GM23338 (cell line): ENCODE measurements at regions not wholly inside any gene's neighbourhood (a gene's known extent, or its start where the extent isn't known, plus 50 kb on each side); places are given as distances from the start of the nearest gene placed in this dataset.

Source experiments
- ATAC-seq: fragments of 200-7000 bp; cut with Tn5 transposase; 3 replicates; pipeline ENCODE4 v1.9.1; 2020
- DNase-seq: peaks from one replicate; pipeline ENCODE4 v3.0.0-alpha.2; 2015; ENCODE audit warnings: low spot score
- H2AFZ ChIP-seq: fragments of 200-600 bp; sonication (generic); 2 replicates; pipeline ENCODE4 v1.8.0; 2016; ENCODE audit warnings: antibody characterized with exemption, mild to moderate bottlenecking, moderate library complexity
- H3F3A ChIP-seq: fragments of 200-600 bp; sonication (generic); replicated peaks from 2 replicates; pipeline ENCODE4 v1.8.0; 2017; ENCODE audit warnings: antibody characterized with exemption, mixed run types, low read depth
- H3K27ac ChIP-seq: fragments of 200-600 bp; sonication (generic); 2 replicates; pipeline ENCODE4 v1.6.1; 2016; ENCODE audit warnings: low read depth
- H3K27me3 ChIP-seq: fragments of 200-600 bp; sonication (generic); 2 replicates; pipeline ENCODE4 v1.8.0; 2016; ENCODE audit warnings: mild to moderate bottlenecking, mixed run types, moderate library complexity; ENCODE audit not compliant: insufficient read depth
- H3K36me3 ChIP-seq: fragments of 200-600 bp; sonication (generic); 2 replicates; pipeline ENCODE4 v1.8.0; 2016; ENCODE audit warnings: mild to moderate bottlenecking; ENCODE audit not compliant: insufficient read depth
- H3K4me1 ChIP-seq: fragments of 200-600 bp; sonication (generic); 2 replicates; pipeline ENCODE4 v1.8.0; 2016; ENCODE audit warnings: mild to moderate bottlenecking, moderate library complexity; ENCODE audit not compliant: insufficient read depth
- H3K4me2 ChIP-seq: fragments of 200-600 bp; sonication (generic); 2 replicates; pipeline ENCODE4 v1.7.1; 2017; ENCODE audit warnings: mixed run types
- H3K4me3 ChIP-seq: fragments of 200-600 bp; sonication (generic); 2 replicates; pipeline ENCODE4 v1.6.1; 2016; ENCODE audit warnings: mixed run types
- H3K79me2 ChIP-seq: fragments of 200-600 bp; sonication (generic); replicated peaks from 2 replicates; pipeline ENCODE4 v1.8.0; 2017; ENCODE audit warnings: mild to moderate bottlenecking; ENCODE audit not compliant: insufficient read depth
- H3K9me2 ChIP-seq: fragments of 200-600 bp; sonication (generic); 2 replicates; pipeline ENCODE4 v1.8.0; 2017; ENCODE audit not compliant: insufficient read depth
- H4K20me1 ChIP-seq: fragments of 200-600 bp; sonication (generic); replicated peaks from 2 replicates; pipeline ENCODE4 v1.8.0; 2017; ENCODE audit warnings: mild to moderate bottlenecking; ENCODE audit not compliant: insufficient read depth
- H3K27ac Mint-ChIP-seq: 2 replicates; pipeline ENCODE4 v1.8.0; 2020; ENCODE audit warnings: inconsistent platforms, mild to moderate bottlenecking, moderate library complexity, mixed read lengths
- H3K27me3 Mint-ChIP-seq: 3 replicates; pipeline ENCODE4 v1.8.0; 2022; ENCODE audit warnings: low read depth, mild to moderate bottlenecking, moderate library complexity, mixed read lengths, inconsistent platforms; ENCODE audit not compliant: insufficient read depth, poor library complexity
- H3K36me3 Mint-ChIP-seq: 3 replicates; pipeline ENCODE4 v1.8.0; 2021; ENCODE audit warnings: low read depth, mild to moderate bottlenecking, inconsistent platforms, moderate library complexity, mixed read lengths
- H3K4me1 Mint-ChIP-seq: 3 replicates; pipeline ENCODE4 v1.8.0; 2020; ENCODE audit warnings: mild to moderate bottlenecking, inconsistent platforms, mixed read lengths
- H3K4me3 Mint-ChIP-seq: 3 replicates; pipeline ENCODE4 v1.8.0; 2021; ENCODE audit warnings: moderate library complexity, mild to moderate bottlenecking, inconsistent platforms, mixed read lengths
- H3K9me3 Mint-ChIP-seq: 3 replicates; pipeline ENCODE4 v1.8.0; 2020; ENCODE audit warnings: moderate library complexity, mild to moderate bottlenecking, inconsistent platforms, mixed read lengths
- CREB1 ChIP-seq: fragments of 250-450 bp; sonication (Bioruptor Pico); IDR thresholded peaks from 2 replicates; pipeline ENCODE4 v1.5.0; 2020; ENCODE audit warnings: low read depth, mild to moderate bottlenecking, moderate library complexity
- ETS1 ChIP-seq: IDR thresholded peaks from 2 replicates; pipeline ENCODE4 v1.6.1; 2016; ENCODE audit warnings: antibody characterized with exemption
- EZH2phosphoT487 ChIP-seq: fragments of 200-600 bp; sonication (generic); IDR thresholded peaks from one replicate; pipeline ENCODE4 v1.8.1; 2018; ENCODE audit warnings: antibody characterized with exemption; ENCODE audit not compliant: unreplicated experiment
- JUNB ChIP-seq: IDR thresholded peaks from one replicate; pipeline ENCODE4 v1.6.1; 2016; ENCODE audit warnings: antibody characterized with exemption; ENCODE audit not compliant: unreplicated experiment
- NANOG ChIP-seq: IDR thresholded peaks from 2 replicates; pipeline ENCODE4 v1.6.1; 2016; ENCODE audit warnings: antibody characterized with exemption, borderline replicate concordance
- POLR2AphosphoS5 ChIP-seq: IDR thresholded peaks from 2 replicates; pipeline ENCODE4 v1.6.1; 2016; ENCODE audit warnings: antibody characterized with exemption, low read depth
- STAT1 ChIP-seq: IDR thresholded peaks from one replicate; pipeline ENCODE4 v1.6.1; 2016; ENCODE audit warnings: antibody characterized with exemption; ENCODE audit not compliant: unreplicated experiment
- ZNF114 ChIP-seq: fragments of 250-450 bp; sonication (Bioruptor Pico); IDR thresholded peaks from 2 replicates; pipeline ENCODE4 v1.5.0; 2020; ENCODE audit warnings: mild to moderate bottlenecking, moderate library complexity
- TF ChIP-seq, protein P1 (sequence below): IDR thresholded peaks from one replicate; pipeline ENCODE4 v1.6.1; 2018; ENCODE audit warnings: antibody characterized with exemption; ENCODE audit not compliant: unreplicated experiment
- TF ChIP-seq, protein P2 (sequence below): fragments of 250-450 bp; sonication (Bioruptor Pico); IDR thresholded peaks from 2 replicates; pipeline ENCODE4 v1.5.0; 2020; ENCODE audit warnings: mild to moderate bottlenecking, moderate library complexity

GRCh38 chr3:186483611-186484340, 60.4 kb downstream of the CRYGS start (continued):
- TF ChIP-seq, protein P1, sequence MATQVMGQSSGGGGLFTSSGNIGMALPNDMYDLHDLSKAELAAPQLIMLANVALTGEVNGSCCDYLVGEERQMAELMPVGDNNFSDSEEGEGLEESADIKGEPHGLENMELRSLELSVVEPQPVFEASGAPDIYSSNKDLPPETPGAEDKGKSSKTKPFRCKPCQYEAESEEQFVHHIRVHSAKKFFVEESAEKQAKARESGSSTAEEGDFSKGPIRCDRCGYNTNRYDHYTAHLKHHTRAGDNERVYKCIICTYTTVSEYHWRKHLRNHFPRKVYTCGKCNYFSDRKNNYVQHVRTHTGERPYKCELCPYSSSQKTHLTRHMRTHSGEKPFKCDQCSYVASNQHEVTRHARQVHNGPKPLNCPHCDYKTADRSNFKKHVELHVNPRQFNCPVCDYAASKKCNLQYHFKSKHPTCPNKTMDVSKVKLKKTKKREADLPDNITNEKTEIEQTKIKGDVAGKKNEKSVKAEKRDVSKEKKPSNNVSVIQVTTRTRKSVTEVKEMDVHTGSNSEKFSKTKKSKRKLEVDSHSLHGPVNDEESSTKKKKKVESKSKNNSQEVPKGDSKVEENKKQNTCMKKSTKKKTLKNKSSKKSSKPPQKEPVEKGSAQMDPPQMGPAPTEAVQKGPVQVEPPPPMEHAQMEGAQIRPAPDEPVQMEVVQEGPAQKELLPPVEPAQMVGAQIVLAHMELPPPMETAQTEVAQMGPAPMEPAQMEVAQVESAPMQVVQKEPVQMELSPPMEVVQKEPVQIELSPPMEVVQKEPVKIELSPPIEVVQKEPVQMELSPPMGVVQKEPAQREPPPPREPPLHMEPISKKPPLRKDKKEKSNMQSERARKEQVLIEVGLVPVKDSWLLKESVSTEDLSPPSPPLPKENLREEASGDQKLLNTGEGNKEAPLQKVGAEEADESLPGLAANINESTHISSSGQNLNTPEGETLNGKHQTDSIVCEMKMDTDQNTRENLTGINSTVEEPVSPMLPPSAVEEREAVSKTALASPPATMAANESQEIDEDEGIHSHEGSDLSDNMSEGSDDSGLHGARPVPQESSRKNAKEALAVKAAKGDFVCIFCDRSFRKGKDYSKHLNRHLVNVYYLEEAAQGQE, result no peak
- TF ChIP-seq STAT1, result no peak
- no peak for TF ChIP-seq JUNB

DNA sequence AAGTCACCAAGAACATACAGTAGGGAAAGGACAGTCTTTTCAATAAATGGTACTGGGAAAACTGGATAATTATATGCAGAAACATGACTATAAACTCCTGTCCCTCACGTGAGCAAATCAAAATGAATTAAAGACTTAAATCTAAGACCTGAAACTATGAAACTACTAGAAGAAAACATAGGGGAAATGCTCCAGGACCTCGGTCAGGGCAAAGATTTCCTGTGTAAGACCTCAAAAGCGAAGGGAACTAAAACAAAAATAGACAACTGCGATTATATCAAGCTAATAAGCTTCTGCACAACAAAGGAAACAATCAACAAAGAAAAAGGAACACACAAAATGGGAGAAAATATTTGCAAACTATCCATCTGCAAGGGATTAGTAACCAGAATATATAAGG, 62.7 kb downstream of the CRYGS start:
- Histone ChIP-seq H3F3A (no peaks in the 10 kb centered on the region), H2AFZ (no peak overlapping the region), H3K27me3 (no peaks in the 10 kb centered on the region), H3K36me3 (no peaks in the 10 kb centered on the region), H3K79me2 (no peaks in the 10 kb centered on the region), H3K9me2 (no peaks in the 10 kb centered on the region), H3K4me3 (no peak overlapping the region), H3K4me1 (no peaks in the 10 kb centered on the region), H3K4me2 (no peak overlapping the region), H3K27ac (no peak overlapping the region), H4K20me1 (no peaks in the 10 kb centered on the region; the same call in 1 of the 2 replicates)
- Mint-ChIP-seq H3K9me3 (no peaks in the 10 kb centered on the region), H3K4me3 (no peak overlapping the region), H3K27ac (no peak overlapping the region), H3K4me1 (0 out of 3 replicates have a peak, but pooled peaks cover 2% of the 10 kb centered on the region), H3K36me3 (no peaks in the 10 kb centered on the region), H3K27me3 (no peaks in the 10 kb centered on the region)
- no peak for DNase-seq
- ATAC-seq, result no peak
- TF ChIP-seq EZH2phosphoT487 (no peak), ETS1 (no peak), ZNF114 (CRISPR knock-in tag) (no peak), JUNB (no peak), CREB1 (CRISPR knock-in tag) (no peak), POLR2AphosphoS5 (no peak), NANOG (no peak), STAT1 (no peak)
- TF ChIP-seq, protein P1, result no peak
- TF ChIP-seq, protein P2, sequence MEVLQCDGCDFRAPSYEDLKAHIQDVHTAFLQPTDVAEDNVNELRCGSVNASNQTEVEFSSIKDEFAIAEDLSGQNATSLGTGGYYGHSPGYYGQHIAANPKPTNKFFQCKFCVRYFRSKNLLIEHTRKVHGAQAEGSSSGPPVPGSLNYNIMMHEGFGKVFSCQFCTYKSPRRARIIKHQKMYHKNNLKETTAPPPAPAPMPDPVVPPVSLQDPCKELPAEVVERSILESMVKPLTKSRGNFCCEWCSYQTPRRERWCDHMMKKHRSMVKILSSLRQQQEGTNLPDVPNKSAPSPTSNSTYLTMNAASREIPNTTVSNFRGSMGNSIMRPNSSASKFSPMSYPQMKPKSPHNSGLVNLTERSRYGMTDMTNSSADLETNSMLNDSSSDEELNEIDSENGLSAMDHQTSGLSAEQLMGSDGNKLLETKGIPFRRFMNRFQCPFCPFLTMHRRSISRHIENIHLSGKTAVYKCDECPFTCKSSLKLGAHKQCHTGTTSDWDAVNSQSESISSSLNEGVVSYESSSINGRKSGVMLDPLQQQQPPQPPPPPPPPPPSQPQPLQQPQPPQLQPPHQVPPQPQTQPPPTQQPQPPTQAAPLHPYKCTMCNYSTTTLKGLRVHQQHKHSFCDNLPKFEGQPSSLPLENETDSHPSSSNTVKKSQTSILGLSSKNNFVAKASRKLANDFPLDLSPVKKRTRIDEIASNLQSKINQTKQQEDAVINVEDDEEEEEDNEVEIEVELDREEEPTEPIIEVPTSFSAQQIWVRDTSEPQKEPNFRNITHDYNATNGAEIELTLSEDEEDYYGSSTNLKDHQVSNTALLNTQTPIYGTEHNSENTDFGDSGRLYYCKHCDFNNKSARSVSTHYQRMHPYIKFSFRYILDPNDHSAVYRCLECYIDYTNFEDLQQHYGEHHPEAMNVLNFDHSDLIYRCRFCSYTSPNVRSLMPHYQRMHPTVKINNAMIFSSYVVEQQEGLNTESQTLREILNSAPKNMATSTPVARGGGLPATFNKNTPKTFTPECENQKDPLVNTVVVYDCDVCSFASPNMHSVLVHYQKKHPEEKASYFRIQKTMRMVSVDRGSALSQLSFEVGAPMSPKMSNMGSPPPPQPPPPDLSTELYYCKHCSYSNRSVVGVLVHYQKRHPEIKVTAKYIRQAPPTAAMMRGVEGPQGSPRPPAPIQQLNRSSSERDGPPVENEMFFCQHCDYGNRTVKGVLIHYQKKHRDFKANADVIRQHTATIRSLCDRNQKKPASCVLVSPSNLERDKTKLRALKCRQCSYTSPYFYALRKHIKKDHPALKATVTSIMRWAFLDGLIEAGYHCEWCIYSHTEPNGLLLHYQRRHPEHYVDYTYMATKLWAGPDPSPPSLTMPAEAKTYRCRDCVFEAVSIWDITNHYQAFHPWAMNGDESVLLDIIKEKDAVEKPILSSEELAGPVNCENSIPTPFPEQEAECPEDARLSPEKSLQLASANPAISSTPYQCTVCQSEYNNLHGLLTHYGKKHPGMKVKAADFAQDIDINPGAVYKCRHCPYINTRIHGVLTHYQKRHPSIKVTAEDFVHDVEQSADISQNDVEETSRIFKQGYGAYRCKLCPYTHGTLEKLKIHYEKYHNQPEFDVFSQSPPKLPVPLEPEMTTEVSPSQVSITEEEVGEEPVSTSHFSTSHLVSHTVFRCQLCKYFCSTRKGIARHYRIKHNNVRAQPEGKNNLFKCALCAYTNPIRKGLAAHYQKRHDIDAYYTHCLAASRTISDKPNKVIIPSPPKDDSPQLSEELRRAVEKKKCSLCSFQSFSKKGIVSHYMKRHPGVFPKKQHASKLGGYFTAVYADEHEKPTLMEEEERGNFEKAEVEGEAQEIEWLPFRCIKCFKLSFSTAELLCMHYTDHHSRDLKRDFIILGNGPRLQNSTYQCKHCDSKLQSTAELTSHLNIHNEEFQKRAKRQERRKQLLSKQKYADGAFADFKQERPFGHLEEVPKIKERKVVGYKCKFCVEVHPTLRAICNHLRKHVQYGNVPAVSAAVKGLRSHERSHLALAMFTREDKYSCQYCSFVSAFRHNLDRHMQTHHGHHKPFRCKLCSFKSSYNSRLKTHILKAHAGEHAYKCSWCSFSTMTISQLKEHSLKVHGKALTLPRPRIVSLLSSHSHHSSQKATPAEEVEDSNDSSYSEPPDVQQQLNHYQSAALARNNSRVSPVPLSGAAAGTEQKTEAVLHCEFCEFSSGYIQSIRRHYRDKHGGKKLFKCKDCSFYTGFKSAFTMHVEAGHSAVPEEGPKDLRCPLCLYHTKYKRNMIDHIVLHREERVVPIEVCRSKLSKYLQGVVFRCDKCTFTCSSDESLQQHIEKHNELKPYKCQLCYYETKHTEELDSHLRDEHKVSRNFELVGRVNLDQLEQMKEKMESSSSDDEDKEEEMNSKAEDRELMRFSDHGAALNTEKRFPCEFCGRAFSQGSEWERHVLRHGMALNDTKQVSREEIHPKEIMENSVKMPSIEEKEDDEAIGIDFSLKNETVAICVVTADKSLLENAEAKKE (CRISPR knock-in tag), result no peak
